ENCODE measurements at regions not wholly inside any gene's neighbourhood (a gene's known extent, or its start where the extent isn't known, plus 50 kb on each side); places are given as distances from the start of the nearest gene placed in this dataset.

GRCh38 chr5:101806410-101806809 is 489.7 kb downstream of the SLCO4C1 start:
- ATAC-seq (no peak), FAIRE-seq (no peak), DNase-seq (ENCODE audit: low spot score) (no peak)
- no peak overlapping the region for H2AFZ ChIP-seq (ENCODE audit: low read length)
- POLR2A ChIA-PET = no interaction called here
- H3K27me3 ChIP-seq (ENCODE audit: control insufficient read depth in 1 of 2, insufficient read depth in 2 of 2, low read length in 2 of 2) = no peaks in the 10 kb centered on the region
- in situ Hi-C loops (cut with HindIII; ENCODE audit: extremely low pct_ligation_motif_present, low pct_unique_long_range_greater_than_20kb) (no loop called here), intact Hi-C loops (cut with micrococcal nuclease; ENCODE audit: unreplicated experiment) (no loop called here)
- H3K4me3 ChIP-seq (replicated peaks in 1 of 3; ENCODE audit: insufficient read depth in 1 of 3, low read depth in 2 of 3, low read length in 3 of 3) = no peak overlapping the region
- H3K36me3 ChIP-seq (replicated peaks in 1 of 2; ENCODE audit: control insufficient read depth in 1 of 2, insufficient read depth in 2 of 2, low read length in 2 of 2) = no peaks in the 10 kb centered on the region
- TF ChIP-seq ZNF430 (CRISPR knock-in tag; IDR thresholded peaks at IDR 0.05) = no peak
- TF ChIP-seq CAMTA2 (CRISPR knock-in tag; IDR thresholded peaks at IDR 0.05; ENCODE audit: borderline replicate concordance) = no peak
- no peak for TF ChIP-seq GTF2F1 (IDR thresholded peaks at IDR 0.05; ENCODE audit: low read length)
- no peak for TF ChIP-seq SNAPC4 (CRISPR knock-in tag; IDR thresholded peaks at IDR 0.05)
- no peak for TF ChIP-seq KDM2A (CRISPR knock-in tag; IDR thresholded peaks at IDR 0.05; ENCODE audit: borderline replicate concordance, low read depth)
- TF ChIP-seq ZNF567 (CRISPR knock-in tag; IDR thresholded peaks at IDR 0.05; ENCODE audit: borderline replicate concordance) = no peak
- TF ChIP-seq NFKB2 (CRISPR knock-in tag; IDR thresholded peaks at IDR 0.05; ENCODE audit: borderline replicate concordance) = no peak
- no peak for TF ChIP-seq ZFYVE20 (CRISPR knock-in tag; IDR thresholded peaks at IDR 0.05; ENCODE audit: borderline replicate concordance, low read depth)
- TF ChIP-seq ZNF598 (CRISPR knock-in tag; IDR thresholded peaks at IDR 0.05; ENCODE audit: borderline replicate concordance) = no peak
- no peak for TF ChIP-seq ZBTB42 (CRISPR knock-in tag; IDR thresholded peaks at IDR 0.05)
- TF ChIP-seq ZNF138 (CRISPR knock-in tag; IDR thresholded peaks at IDR 0.05; ENCODE audit: low read depth) = no peak
- no peak for TF ChIP-seq KLF9 (CRISPR knock-in tag; IDR thresholded peaks at IDR 0.05; ENCODE audit: low read depth)
- TF ChIP-seq NBN (conservative IDR thresholded peaks at IDR 0.05) = no peak
- TF ChIP-seq ZBTB34 (CRISPR knock-in tag; IDR thresholded peaks at IDR 0.05) = no peak
- no peak for TF ChIP-seq ZNF570 (CRISPR knock-in tag; IDR thresholded peaks at IDR 0.05; ENCODE audit: borderline replicate concordance)
- no TSS peak for BruUV-seq (replicated peaks)
- no peak overlapping the region for H3K27ac ChIP-seq (ENCODE audit: extremely low read length, insufficient read depth, low read length)
- H3K9me3 ChIP-seq (ENCODE audit: low read length) = no peaks in the 10 kb centered on the region
- no peaks in the 10 kb centered on the region for H3K79me2 ChIP-seq (ENCODE audit: insufficient read depth, low read length)
- no peaks in the 10 kb centered on the region for H4K20me1 ChIP-seq (ENCODE audit: insufficient read depth, low read length)
- no peaks in the 10 kb centered on the region for H3K4me1 ChIP-seq (ENCODE audit: insufficient read depth, low read length)
- WGBS (ENCODE audit: low lambda C conversion rate) = no CpG with 5 or more reads among the region's 2 CpGs
- H3K4me2 ChIP-seq (ENCODE audit: low read depth, low read length) = no peak overlapping the region
- CTCF ChIA-PET (ENCODE audit: low intra/inter-chr PET ratio, low total read pairs) = no interaction called here
- H3K9ac ChIP-seq (ENCODE audit: insufficient read depth, low read depth, low read length) = no peak overlapping the region
